ENCODE measurements at regions not wholly inside any gene's neighbourhood (a gene's known extent, or its start where the extent isn't known, plus 50 kb on each side); places are given as distances from the start of the nearest gene placed in this dataset.

- no peak overlapping the region for H3K27ac ChIP-seq (ENCODE audit: insufficient read depth, low read length)
- H4K20me1 ChIP-seq (ENCODE audit: control insufficient read depth, extremely low read depth, insufficient read depth, low read length): no peaks in the 10 kb centered on the region
- H3K4me2 ChIP-seq (ENCODE audit: extremely low read depth, insufficient read depth, low read length): no peak overlapping the region
- DNase-seq (ENCODE audit: low read depth in 2 of 2): no peak
- no peak overlapping the region for H3K9ac ChIP-seq (ENCODE audit: insufficient read depth, low read length)
- no peak overlapping the region for H3K4me3 ChIP-seq (replicated peaks in 1 of 4; ENCODE audit: control extremely low read depth in 1 of 4, insufficient read depth in 1 of 4, low read depth in 3 of 4, low read length in 4 of 4)
- H3K27me3 ChIP-seq (ENCODE audit: control insufficient read depth, insufficient read depth, low read length): no peaks in the 10 kb centered on the region
- no peaks in the 10 kb centered on the region for H3K4me1 ChIP-seq (ENCODE audit: control insufficient read depth, extremely low read depth, insufficient read depth, low read length)
- no peak for TF ChIP-seq EZH2 (IDR thresholded peaks at IDR 0.05; ENCODE audit: low read length, missing control alignments)
- no peak for TF ChIP-seq CTCF (conservative IDR thresholded peaks at IDR 0.05 in 1 of 2, IDR thresholded peaks at IDR 0.05 in 1 of 2; ENCODE audit: low read depth in 1 of 2, low read length in 2 of 2)
- no peak overlapping the region for H2AFZ ChIP-seq (ENCODE audit: low read length)
- no peaks in the 10 kb centered on the region for H3K9me3 ChIP-seq (ENCODE audit: control insufficient read depth, insufficient read depth, low read depth, low read length)
- no peaks in the 10 kb centered on the region for H3K79me2 ChIP-seq (ENCODE audit: control insufficient read depth, insufficient read depth, low read length)
- no peaks in the 10 kb centered on the region for H3K36me3 ChIP-seq (ENCODE audit: control insufficient read depth, insufficient read depth, low read length)
Observed at GRCh38 chr9:119088002-119088547, 281.2 kb downstream of the BRINP1 start.

- H3K27me3 ChIP-seq (ENCODE audit: control insufficient read depth, insufficient read depth, low read length): no peaks in the 10 kb centered on the region
- H3K27ac ChIP-seq (ENCODE audit: insufficient read depth, low read length): no peak overlapping the region
- H3K9me3 ChIP-seq (ENCODE audit: control insufficient read depth, insufficient read depth, low read depth, low read length): no peaks in the 10 kb centered on the region
- TF ChIP-seq EZH2 (IDR thresholded peaks at IDR 0.05; ENCODE audit: low read length, missing control alignments) (no peak), CTCF (conservative IDR thresholded peaks at IDR 0.05 in 1 of 2, IDR thresholded peaks at IDR 0.05 in 1 of 2; ENCODE audit: low read depth in 1 of 2, low read length in 2 of 2) (no peak)
- no peak overlapping the region for H3K4me2 ChIP-seq (ENCODE audit: extremely low read depth, insufficient read depth, low read length)
- H3K4me3 ChIP-seq (replicated peaks in 1 of 4; ENCODE audit: control extremely low read depth in 1 of 4, insufficient read depth in 1 of 4, low read depth in 3 of 4, low read length in 4 of 4): no peak overlapping the region
- H3K4me1 ChIP-seq (ENCODE audit: control insufficient read depth, extremely low read depth, insufficient read depth, low read length): no peaks in the 10 kb centered on the region
- H4K20me1 ChIP-seq (ENCODE audit: control insufficient read depth, extremely low read depth, insufficient read depth, low read length): no peaks in the 10 kb centered on the region
- no peak for DNase-seq (ENCODE audit: low read depth in 2 of 2)
- no peak overlapping the region for H2AFZ ChIP-seq (ENCODE audit: low read length)
- no peaks in the 10 kb centered on the region for H3K79me2 ChIP-seq (ENCODE audit: control insufficient read depth, insufficient read depth, low read length)
- H3K36me3 ChIP-seq (ENCODE audit: control insufficient read depth, insufficient read depth, low read length): no peaks in the 10 kb centered on the region
- no peak overlapping the region for H3K9ac ChIP-seq (ENCODE audit: insufficient read depth, low read length)
Observed at GRCh38 chr9:119091074-119091473, 278.2 kb downstream of the BRINP1 start.

- DNase-seq (ENCODE audit: low read depth in 2 of 2): no peak
- Histone ChIP-seq H3K4me3 (replicated peaks in 1 of 4; ENCODE audit: control extremely low read depth in 1 of 4, insufficient read depth in 1 of 4, low read depth in 3 of 4, low read length in 4 of 4) (no peak overlapping the region), H3K4me2 (ENCODE audit: extremely low read depth, insufficient read depth, low read length) (no peak overlapping the region), H3K79me2 (ENCODE audit: control insufficient read depth, insufficient read depth, low read length) (no peaks in the 10 kb centered on the region), H3K27me3 (ENCODE audit: control insufficient read depth, insufficient read depth, low read length) (no peaks in the 10 kb centered on the region), H3K36me3 (ENCODE audit: control insufficient read depth, insufficient read depth, low read length) (no peaks in the 10 kb centered on the region), H3K4me1 (ENCODE audit: control insufficient read depth, extremely low read depth, insufficient read depth, low read length) (no peaks in the 10 kb centered on the region), H3K27ac (ENCODE audit: insufficient read depth, low read length) (no peak overlapping the region), H4K20me1 (ENCODE audit: control insufficient read depth, extremely low read depth, insufficient read depth, low read length) (no peaks in the 10 kb centered on the region), H2AFZ (ENCODE audit: low read length) (no peak overlapping the region), H3K9me3 (ENCODE audit: control insufficient read depth, insufficient read depth, low read depth, low read length) (no peaks in the 10 kb centered on the region), H3K9ac (ENCODE audit: insufficient read depth, low read length) (no peak overlapping the region)
- TF ChIP-seq EZH2 (IDR thresholded peaks at IDR 0.05; ENCODE audit: low read length, missing control alignments) (no peak), CTCF (conservative IDR thresholded peaks at IDR 0.05 in 1 of 2, IDR thresholded peaks at IDR 0.05 in 1 of 2; ENCODE audit: low read depth in 1 of 2, low read length in 2 of 2) (no peak)
Observed at GRCh38 chr9:119092125-119092524, 277.1 kb downstream of the BRINP1 start.
